IMR-90 (cell line): ENCODE measurements at regions not wholly inside any gene's neighbourhood (a gene's known extent, or its start where the extent isn't known, plus 50 kb on each side); places are given as distances from the start of the nearest gene placed in this dataset.

Experiments used
- ATAC-seq: fragments of 200-7000 bp; cut with Tn5 transposase; 2 replicates; pipeline ENCODE4 v1.9.1; 2020; ENCODE audit warnings: low read depth, mild to moderate bottlenecking, moderate library complexity
- BruUV-seq: library from RNA; stranded (reverse); fragments of 400-500 nt; replicated peaks from 2 replicates; lab custom pipeline; 2021; lab: Mats Ljungman, UMichigan
- CTCF ChIA-PET: fragments of 300-600 bp; formaldehyde crosslinking; extraction: SDS; loops from one replicate; lab custom pipeline; 2021; ENCODE audit warnings: antibody characterized with exemption; lab: Yijun Ruan, JAX
- POLR2A ChIA-PET: fragments of 300-600 bp; sonication (Branson Sonifier 250); formaldehyde crosslinking; loops from one replicate; lab custom pipeline; 2022; ENCODE audit warnings: antibody characterized with exemption; ENCODE audit not compliant: unreplicated experiment; lab: Charles Lee
- DNase-seq: peaks from one replicate; pipeline ENCODE4 v3.0.0; 2013
- H2AFZ ChIP-seq: replicated peaks from 2 replicates; pipeline ENCODE3; 2013; ENCODE audit warnings: low read length, mild to moderate bottlenecking; ENCODE audit not compliant: poor library complexity
- H2AK5ac ChIP-seq: 2 replicates; pipeline ENCODE4 v1.6.1; 2013; ENCODE audit warnings: low read depth, low read length, inconsistent platforms
- H2AK9ac ChIP-seq: replicated peaks from 2 replicates; pipeline ENCODE3; 2013; ENCODE audit warnings: mild to moderate bottlenecking, low read depth, low read length, moderate library complexity; ENCODE audit not compliant: poor library complexity
- H2BK120ac ChIP-seq: 2 replicates; pipeline ENCODE4 v1.6.1; 2013; ENCODE audit warnings: low read depth, low read length, inconsistent platforms
- H2BK15ac ChIP-seq: 3 replicates; pipeline ENCODE4 v1.6.1; 2013; ENCODE audit warnings: low read depth, low read length, inconsistent platforms
- H2BK20ac ChIP-seq: 2 replicates; pipeline ENCODE4 v1.6.1; 2013; ENCODE audit warnings: low read depth, mild to moderate bottlenecking, inconsistent platforms, low read length, moderate library complexity
- H2BK5ac ChIP-seq: 2 replicates; pipeline ENCODE4 v1.6.1; 2013; ENCODE audit warnings: mild to moderate bottlenecking, low read depth, low read length, inconsistent platforms; ENCODE audit not compliant: poor library complexity, severe bottlenecking
- H3K14ac ChIP-seq: replicated peaks from 2 replicates; pipeline ENCODE4 v1.6.1; 2013; ENCODE audit warnings: low read depth, low read length, inconsistent platforms
- H3K18ac ChIP-seq: 2 replicates; pipeline ENCODE4 v1.6.1; 2013; ENCODE audit warnings: low read depth, low read length, control low read depth
- H3K23ac ChIP-seq: 2 replicates; pipeline ENCODE4 v1.6.1; 2013; ENCODE audit warnings: low read depth, low read length, inconsistent platforms
- H3K27ac ChIP-seq: 2 replicates; pipeline ENCODE4 v1.5.1; 2013; ENCODE audit warnings: mild to moderate bottlenecking, control low read depth, low read length; ENCODE audit not compliant: insufficient read depth
- H3K27me3 ChIP-seq: 2 replicates; pipeline ENCODE4 v1.6.1; 2013; ENCODE audit warnings: low read length; ENCODE audit not compliant: control insufficient read depth, insufficient read depth
- H3K36me3 ChIP-seq: 2 replicates; pipeline ENCODE4 v1.6.1; 2013; ENCODE audit warnings: low read length, mixed read lengths; ENCODE audit not compliant: control insufficient read depth, insufficient read depth
- H3K4ac ChIP-seq: 2 replicates; pipeline ENCODE4 v1.6.1; 2013; ENCODE audit warnings: low read depth, low read length, inconsistent platforms
- H3K4me1 ChIP-seq: 2 replicates; pipeline ENCODE4 v1.6.1; 2013; ENCODE audit warnings: low read length, mixed read lengths; ENCODE audit not compliant: control insufficient read depth, insufficient read depth
- H3K4me2 ChIP-seq: 2 replicates; pipeline ENCODE4 v1.6.1; 2013; ENCODE audit warnings: low read depth, mild to moderate bottlenecking, control low read depth, low read length, moderate library complexity
- H3K4me3 ChIP-seq: 2 replicates; pipeline ENCODE4 v1.5.1; 2013; ENCODE audit warnings: low read depth, mild to moderate bottlenecking, control low read depth, low read length, moderate library complexity; ENCODE audit not compliant: insufficient read depth
- H3K56ac ChIP-seq: 2 replicates; pipeline ENCODE4 v1.6.1; 2013; ENCODE audit warnings: low read length, inconsistent platforms; ENCODE audit not compliant: insufficient read depth; ENCODE audit errors: extremely low read depth
- H3K79me1 ChIP-seq, 2 experiments: 2 replicates each; pipeline ENCODE4 v1.6.1; 2013; ENCODE audit warnings: low read length in 2 of 2, inconsistent platforms in 1 of 2, low read depth in 1 of 2
- H3K9ac ChIP-seq: 2 replicates; pipeline ENCODE4 v1.6.1; 2013; ENCODE audit warnings: low read depth, low read length, control low read depth
- H3K9me1 ChIP-seq: 2 replicates; pipeline ENCODE4 v1.6.1; 2013; ENCODE audit warnings: low read length, inconsistent platforms; ENCODE audit not compliant: insufficient read depth
- H3K9me3 ChIP-seq: 2 replicates; pipeline ENCODE4 v1.6.1; 2013; ENCODE audit warnings: low read length; ENCODE audit not compliant: control insufficient read depth, insufficient read depth
- H4K20me1 ChIP-seq: 2 replicates; pipeline ENCODE4 v1.6.1; 2013; ENCODE audit warnings: low read length, inconsistent platforms; ENCODE audit not compliant: insufficient read depth
- H4K5ac ChIP-seq: 2 replicates; pipeline ENCODE4 v1.6.1; 2013; ENCODE audit warnings: mild to moderate bottlenecking, low read depth, low read length, control low read depth
- H4K8ac ChIP-seq, 2 experiments: 2 replicates each; pipeline ENCODE4 v1.6.1; 2013; ENCODE audit warnings: low read depth in 2 of 2, low read length in 2 of 2, control low read depth in 1 of 2, inconsistent platforms in 1 of 2
- H4K91ac ChIP-seq: 2 replicates; pipeline ENCODE4 v1.6.1; 2013; ENCODE audit warnings: low read depth, low read length, inconsistent platforms; ENCODE audit not compliant: insufficient read depth
- NFE2L2 ChIP-seq: fragments of 150-350 bp; IDR thresholded peaks from 2 replicates; pipeline ENCODE4 v1.6.1; 2016; ENCODE audit warnings: low read depth, mild to moderate bottlenecking, low read length
- WGBS, 2 experiments: methylation state at CpG; one replicate each; pipeline versions ENCODE4 v1.1.5 to v1.1.7; 2013; ENCODE audit warnings: missing lambda C conversion rate in 2 of 2; ENCODE audit not compliant: insufficient read length in 1 of 2; ENCODE audit errors: extremely low coverage in 2 of 2; 5-methylcytosine and 5-hydroxymethylcytosine counted together
- dilution Hi-C: fragments of 300-500 bp; cut with HindIII; formaldehyde crosslinking; loops from one replicate; pipeline ENCODE4 v1.14.3; 2018; ENCODE audit warnings: low sequenced_read_pairs; ENCODE audit not compliant: unreplicated experiment
- in situ Hi-C: fragments of 300-500 bp; cut with MboI; formaldehyde crosslinking; loops from 3 replicates; pipeline ENCODE4 v1.14.3; 2019; ENCODE audit warnings: low sequenced_read_pairs, inconsistent platforms, mixed read lengths
- intact Hi-C: fragments of 100-400 bp; cut with micrococcal nuclease; formaldehyde crosslinking; loops from 2 replicates; pipeline ENCODE4 v1.10.0; 2022

DNA sequence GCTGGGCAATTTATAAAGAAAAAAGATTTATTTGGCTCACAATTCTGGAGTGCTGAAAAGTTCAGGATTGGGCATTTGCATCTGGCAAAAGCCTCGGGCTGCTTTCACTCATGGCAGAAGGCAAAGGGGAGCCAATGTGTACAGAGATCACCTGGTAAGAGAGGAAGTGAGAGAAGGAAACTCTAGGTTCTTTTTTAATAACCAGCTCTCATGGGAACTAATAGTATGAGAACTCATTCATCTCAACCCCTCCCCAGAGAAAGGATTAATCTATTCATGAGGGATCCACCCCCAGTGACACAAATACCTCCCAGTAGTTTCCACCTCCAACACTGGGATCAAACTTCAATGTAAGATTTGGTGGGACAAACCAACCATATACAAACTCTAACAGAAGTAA is 129.0 kb downstream of the EVA1A start:
- Histone ChIP-seq H3K79me1 (no peaks in the 10 kb centered on the region), H2BK120ac (no peak overlapping the region), H3K56ac (no peak overlapping the region), H4K20me1 (no peaks in the 10 kb centered on the region), H4K5ac (no peak overlapping the region), H3K27ac (no peak overlapping the region), H3K4me3 (no peak overlapping the region), H3K23ac (no peak overlapping the region), H2AK5ac (no peak overlapping the region), H3K4me1 (no peaks in the 10 kb centered on the region), H2BK15ac (no peak overlapping the region), H3K4ac (no peak overlapping the region), H4K8ac (no peak overlapping the region), H2AK9ac (no peak overlapping the region), H3K27me3 (peaks cover 20% of the 10 kb centered on the region), H3K14ac (no peak overlapping the region), H3K9me1 (no peaks in the 10 kb centered on the region; the same call in 1 of the 2 replicates), H3K18ac (no peak overlapping the region), H3K4me2 (no peak overlapping the region), H3K9ac (no peak overlapping the region), H2AFZ (no peak overlapping the region), H2BK5ac (no peak overlapping the region), H3K36me3 (no peaks in the 10 kb centered on the region), H4K91ac (no peak overlapping the region), H2BK20ac (no peak overlapping the region), H3K9me3 (no peaks in the 10 kb centered on the region)
- no CpG with 5 or more reads among the region's 1 CpG for WGBS, 2 experiments
- DNase-seq (no peak), ATAC-seq (no peak)
- POLR2A ChIA-PET, result no interaction called here
- TF ChIP-seq NFE2L2, result no peak
- intact Hi-C loops (no loop called here), dilution Hi-C loops (no loop called here), in situ Hi-C loops (no loop called here)
- CTCF ChIA-PET, result no interaction called here
- BruUV-seq, result no TSS peak
